ENCODE measurements at regions not wholly inside any gene's neighbourhood (a gene's known extent, or its start where the extent isn't known, plus 50 kb on each side); places are given as distances from the start of the nearest gene placed in this dataset.

DNA sequence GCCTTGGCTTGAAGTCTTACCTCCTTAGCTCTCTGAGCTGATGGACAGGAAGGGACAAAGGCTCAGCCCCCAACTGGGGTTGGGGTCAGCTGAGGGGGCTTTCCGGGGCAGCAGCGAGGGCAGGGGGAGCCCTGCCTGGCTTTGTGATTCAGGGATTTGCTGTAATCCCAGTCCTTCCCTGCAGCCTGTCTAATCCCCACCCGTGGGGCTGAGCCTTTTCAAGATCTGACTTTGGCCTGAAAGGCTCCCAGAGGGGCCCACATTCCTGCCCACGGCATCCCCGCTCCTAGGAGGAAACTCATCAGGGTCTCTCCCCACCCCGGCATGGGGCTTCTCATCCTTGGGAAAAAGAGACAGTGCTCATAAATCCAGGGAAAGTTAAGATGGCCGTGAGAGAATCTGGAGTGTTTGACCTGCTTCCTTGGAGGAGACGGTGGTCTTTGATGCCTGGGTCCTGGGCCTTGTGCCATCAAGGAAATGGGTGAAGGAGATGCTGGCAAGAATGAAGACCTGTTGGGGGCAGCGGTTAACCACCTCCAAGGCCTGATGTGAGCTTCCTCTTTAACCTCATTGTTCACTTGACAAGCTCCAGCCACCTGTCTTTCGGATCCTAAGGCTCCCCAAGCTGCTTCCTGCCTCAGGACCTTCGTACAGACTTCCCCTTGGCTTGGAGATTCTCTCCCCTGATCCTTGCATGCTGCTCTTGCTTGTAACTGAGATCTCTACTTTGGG is 83.1 kb upstream of the WNT4 start:
- H3K4me3 ChIP-seq (ENCODE audit: low read depth, low read length), result no peak overlapping the region
- no peak for DNase-seq (ENCODE audit: low read depth)
- TF ChIP-seq, protein P1, sequence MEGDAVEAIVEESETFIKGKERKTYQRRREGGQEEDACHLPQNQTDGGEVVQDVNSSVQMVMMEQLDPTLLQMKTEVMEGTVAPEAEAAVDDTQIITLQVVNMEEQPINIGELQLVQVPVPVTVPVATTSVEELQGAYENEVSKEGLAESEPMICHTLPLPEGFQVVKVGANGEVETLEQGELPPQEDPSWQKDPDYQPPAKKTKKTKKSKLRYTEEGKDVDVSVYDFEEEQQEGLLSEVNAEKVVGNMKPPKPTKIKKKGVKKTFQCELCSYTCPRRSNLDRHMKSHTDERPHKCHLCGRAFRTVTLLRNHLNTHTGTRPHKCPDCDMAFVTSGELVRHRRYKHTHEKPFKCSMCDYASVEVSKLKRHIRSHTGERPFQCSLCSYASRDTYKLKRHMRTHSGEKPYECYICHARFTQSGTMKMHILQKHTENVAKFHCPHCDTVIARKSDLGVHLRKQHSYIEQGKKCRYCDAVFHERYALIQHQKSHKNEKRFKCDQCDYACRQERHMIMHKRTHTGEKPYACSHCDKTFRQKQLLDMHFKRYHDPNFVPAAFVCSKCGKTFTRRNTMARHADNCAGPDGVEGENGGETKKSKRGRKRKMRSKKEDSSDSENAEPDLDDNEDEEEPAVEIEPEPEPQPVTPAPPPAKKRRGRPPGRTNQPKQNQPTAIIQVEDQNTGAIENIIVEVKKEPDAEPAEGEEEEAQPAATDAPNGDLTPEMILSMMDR (IDR thresholded peaks at IDR 0.05; ENCODE audit: low read depth, low read length, missing control alignments), result no peak
- in situ Hi-C loops (cut with HindIII; ENCODE audit: low sequenced_read_pairs), result no loop called here

DNA sequence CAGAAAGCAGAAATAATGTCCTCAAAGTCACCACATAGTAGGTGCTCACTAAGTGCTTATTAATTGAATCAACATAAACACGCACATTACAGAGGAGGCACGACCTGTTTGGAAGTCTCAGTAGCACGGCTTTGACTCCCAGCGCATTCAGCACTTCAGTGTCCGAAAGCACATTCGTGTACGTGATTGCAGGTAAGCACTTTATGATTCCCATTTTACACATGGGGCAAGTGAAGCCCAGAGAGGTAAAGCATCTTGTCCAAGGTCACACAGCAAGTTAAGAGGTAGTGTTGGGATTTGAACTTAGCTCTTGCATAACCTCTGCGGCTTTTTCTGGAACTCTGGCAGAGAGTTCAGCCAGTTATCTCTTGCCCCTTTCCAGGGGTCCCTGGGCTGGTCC is 85.2 kb upstream of the WNT4 start:
- no peak overlapping the region for H3K4me3 ChIP-seq (ENCODE audit: low read depth, low read length)
- TF ChIP-seq, protein P1 (IDR thresholded peaks at IDR 0.05; ENCODE audit: low read depth, low read length, missing control alignments), result no peak
- no peak for DNase-seq (ENCODE audit: low read depth)
- in situ Hi-C loops (cut with HindIII; ENCODE audit: low sequenced_read_pairs), result no loop called here

DNA sequence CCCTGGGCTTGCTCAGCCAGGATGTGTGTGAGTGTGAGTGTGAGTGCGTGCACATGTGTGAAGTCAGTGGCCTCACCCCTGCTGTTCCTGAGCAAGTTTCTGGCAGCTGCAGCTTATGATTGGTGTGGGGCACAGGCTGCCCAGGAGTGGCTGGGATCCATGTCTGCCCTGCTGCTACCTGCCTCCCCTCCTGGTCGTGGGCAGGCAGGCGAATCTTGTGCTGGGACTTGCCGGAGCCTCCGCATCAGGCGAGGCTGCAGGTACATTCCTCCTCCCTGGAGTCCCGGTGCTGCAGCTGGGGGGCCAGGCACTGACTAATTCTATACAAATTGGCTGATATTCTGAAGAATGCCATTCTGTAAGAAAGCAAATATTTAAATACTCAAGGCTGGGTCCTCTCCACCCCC is 85.6 kb upstream of the WNT4 start:
- DNase-seq (ENCODE audit: low read depth), result no peak
- in situ Hi-C loops (cut with HindIII; ENCODE audit: low sequenced_read_pairs), result no loop called here
- no peak overlapping the region for H3K4me3 ChIP-seq (ENCODE audit: low read depth, low read length)
- TF ChIP-seq, protein P1 (IDR thresholded peaks at IDR 0.05; ENCODE audit: low read depth, low read length, missing control alignments), result no peak

DNA sequence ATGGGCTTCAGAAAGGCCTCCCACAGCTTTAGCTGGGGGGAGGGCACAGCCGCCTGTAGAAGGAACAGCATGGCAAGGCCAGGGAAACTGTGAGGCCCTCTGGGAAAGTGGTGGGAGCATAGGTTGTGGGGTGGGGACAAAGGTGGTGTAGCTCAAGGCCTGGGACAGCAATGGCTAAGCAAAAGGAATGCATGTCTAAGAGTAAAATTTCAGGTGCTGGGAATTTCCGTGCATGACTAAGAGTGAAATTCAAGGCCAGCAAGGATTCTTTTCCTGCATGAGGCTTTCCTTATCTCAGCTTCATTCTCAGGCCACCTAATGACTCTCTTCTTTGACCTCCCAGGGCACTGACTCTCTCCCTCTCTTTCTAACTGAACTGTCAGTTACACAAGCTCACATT is 86.5 kb upstream of the WNT4 start:
- no peak overlapping the region for H3K4me3 ChIP-seq (ENCODE audit: low read depth, low read length)
- no peak for DNase-seq (ENCODE audit: low read depth)
- TF ChIP-seq, protein P1 (IDR thresholded peaks at IDR 0.05; ENCODE audit: low read depth, low read length, missing control alignments), result no peak
- in situ Hi-C loops (cut with HindIII; ENCODE audit: low sequenced_read_pairs), result no loop called here

DNA sequence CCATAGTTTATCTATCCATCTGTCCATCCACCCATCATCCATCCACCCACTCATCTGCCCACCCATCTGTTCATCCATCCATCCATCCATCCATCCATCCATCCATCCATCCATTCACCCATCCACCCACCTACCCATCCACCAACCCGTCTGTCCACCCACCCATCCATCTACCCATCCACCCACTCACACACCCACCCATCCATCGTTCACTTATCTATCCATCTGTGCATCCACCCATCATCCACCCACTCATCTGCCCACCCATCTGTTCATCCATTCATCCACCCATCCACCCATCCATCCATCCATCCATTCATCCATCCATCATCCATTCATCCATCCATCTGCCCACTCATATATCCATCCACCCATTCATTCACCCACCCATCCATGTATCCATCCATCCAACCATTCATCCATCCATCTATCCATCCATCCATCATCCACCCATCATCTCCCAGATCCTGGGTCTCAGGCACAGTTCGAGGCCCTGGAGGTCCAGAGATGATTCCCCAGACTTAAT is 88.2 kb upstream of the WNT4 start:
- TF ChIP-seq, protein P1 (IDR thresholded peaks at IDR 0.05; ENCODE audit: low read depth, low read length, missing control alignments), result no peak
- H3K4me3 ChIP-seq (ENCODE audit: low read depth, low read length), result no peak overlapping the region
- DNase-seq (ENCODE audit: low read depth), result no peak
- in situ Hi-C loops (cut with HindIII; ENCODE audit: low sequenced_read_pairs), result no loop called here

DNA sequence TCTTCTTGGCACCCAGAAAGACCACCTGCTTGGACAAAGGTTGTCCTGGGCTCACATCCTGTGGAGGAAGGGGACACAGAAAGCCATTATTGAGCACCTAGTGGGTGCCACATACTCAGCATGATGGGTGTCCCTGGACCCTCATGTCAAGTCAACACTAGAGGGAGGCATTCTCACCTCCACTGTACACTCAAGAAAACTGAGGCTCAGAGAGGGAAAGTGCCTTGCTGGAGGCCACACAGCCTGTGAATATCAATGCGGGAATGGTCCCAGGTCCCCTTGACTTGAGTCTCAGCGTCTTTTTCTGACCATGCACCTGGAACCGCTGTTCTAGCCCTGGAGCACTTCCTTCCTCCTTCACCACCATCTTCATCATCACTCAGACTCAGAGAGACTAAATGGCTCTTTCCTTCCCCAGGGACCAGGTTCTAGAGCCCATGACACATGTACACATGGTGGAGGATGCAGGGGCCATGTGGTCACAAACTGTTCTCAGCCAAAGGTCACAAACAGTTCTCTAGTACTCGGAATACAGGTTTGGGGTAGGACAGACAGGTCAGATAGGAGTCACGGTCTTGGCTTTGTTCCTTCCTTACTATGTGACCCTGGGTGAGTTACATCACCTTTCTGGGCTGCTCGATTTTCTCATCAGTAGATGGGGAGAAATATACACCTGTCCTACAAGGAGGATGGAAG is 89.2 kb upstream of the WNT4 start:
- in situ Hi-C loops (cut with HindIII; ENCODE audit: low sequenced_read_pairs), result no loop called here
- TF ChIP-seq, protein P1 (IDR thresholded peaks at IDR 0.05; ENCODE audit: low read depth, low read length, missing control alignments), result no peak
- no peak overlapping the region for H3K4me3 ChIP-seq (ENCODE audit: low read depth, low read length)
- DNase-seq (ENCODE audit: low read depth), result no peak
